OCI-LY1 (cell line): ENCODE measurements at regions not wholly inside any gene's neighbourhood (a gene's known extent, or its start where the extent isn't known, plus 50 kb on each side); places are given as distances from the start of the nearest gene placed in this dataset.
A peak's percentile ranks its signal among the peaks of the same experiment; 100 is the strongest.

Experiments used
- H2AFZ ChIP-seq: fragments of 200-600 bp; sonication (generic), shearing (Covaris generic); 2 replicates; pipeline ENCODE4 v1.6.0; 2014; ENCODE audit warnings: antibody characterized with exemption, mild to moderate bottlenecking, low read length
- H3F3A ChIP-seq: fragments of 200-600 bp; sonication (generic), shearing (Covaris generic); 2 replicates; pipeline ENCODE4 v1.6.0; 2014; ENCODE audit warnings: mild to moderate bottlenecking, antibody characterized with exemption, low read length, moderate library complexity; ENCODE audit not compliant: insufficient read depth
- H3K27ac ChIP-seq: fragments of 200-600 bp; sonication (generic); 2 replicates; pipeline ENCODE4 v1.5.1; 2014; ENCODE audit warnings: low read length, mixed run types, mild to moderate bottlenecking, low read depth; ENCODE audit not compliant: poor library complexity, severe bottlenecking
- H3K27me3 ChIP-seq: fragments of 200-600 bp; sonication (generic); 2 replicates; pipeline ENCODE4 v1.6.0; 2014; ENCODE audit warnings: antibody characterized with exemption, mild to moderate bottlenecking, low read length, moderate library complexity; ENCODE audit not compliant: insufficient read depth
- H3K36me3 ChIP-seq: fragments of 200-600 bp; sonication (generic); 2 replicates; pipeline ENCODE4 v1.6.1; 2014; ENCODE audit warnings: mild to moderate bottlenecking, antibody characterized with exemption, low read length, moderate library complexity, mixed read lengths; ENCODE audit not compliant: insufficient read depth
- H3K4me1 ChIP-seq: fragments of 200-600 bp; sonication (generic); 2 replicates; pipeline ENCODE4 v1.5.1; 2014; ENCODE audit warnings: mild to moderate bottlenecking, low read length, moderate library complexity; ENCODE audit not compliant: insufficient read depth, severe bottlenecking
- H3K4me2 ChIP-seq: fragments of 200-600 bp; sonication (generic), shearing (Covaris generic); 2 replicates; pipeline ENCODE4 v1.6.1; 2014; ENCODE audit warnings: low read length
- H3K4me3 ChIP-seq: fragments of 200-600 bp; sonication (generic); 2 replicates; pipeline ENCODE4 v1.5.1; 2014; ENCODE audit warnings: low read length, low read depth, mild to moderate bottlenecking, mixed read lengths; ENCODE audit not compliant: poor library complexity, severe bottlenecking
- H3K79me2 ChIP-seq: fragments of 200-600 bp; shearing (Covaris generic); 2 replicates; pipeline ENCODE4 v1.6.1; 2016; ENCODE audit warnings: mixed run types, low read length, mixed read lengths; ENCODE audit not compliant: insufficient read depth
- H3K9ac ChIP-seq: fragments of 200-600 bp; sonication (generic), shearing (Covaris generic); 2 replicates; pipeline ENCODE4 v1.6.1; 2014; ENCODE audit warnings: mild to moderate bottlenecking, low read length, mixed read lengths
- H3K9me2 ChIP-seq: fragments of 200-600 bp; sonication (generic), shearing (Covaris generic); 2 replicates; pipeline ENCODE4 v1.6.1; 2014; ENCODE audit warnings: low read depth, mild to moderate bottlenecking, low read length, mixed read lengths
- H3K9me3 ChIP-seq: fragments of 200-600 bp; shearing (Covaris generic); 2 replicates; pipeline ENCODE4 v1.6.1; 2014; ENCODE audit warnings: low read length, mixed read lengths
- H4K20me1 ChIP-seq: fragments of 200-600 bp; sonication (generic), shearing (Covaris generic); 2 replicates; pipeline ENCODE4 v1.6.0; 2016; ENCODE audit warnings: mild to moderate bottlenecking, low read length; ENCODE audit not compliant: insufficient read depth
- CTCF ChIP-seq: fragments of 200-600 bp; sonication (generic), shearing (Covaris generic); IDR thresholded peaks from 2 replicates; pipeline ENCODE4 v1.5.1; 2017; ENCODE audit warnings: mild to moderate bottlenecking, antibody characterized with exemption, low read length, moderate library complexity, mixed read lengths
- EZH2 ChIP-seq: fragments of 200-600 bp; sonication (generic), shearing (Covaris generic); IDR thresholded peaks from 2 replicates; pipeline ENCODE4 v1.8.0; 2017; ENCODE audit warnings: borderline replicate concordance, mixed run types, mild to moderate bottlenecking, antibody characterized with exemption, low read length, moderate library complexity, mixed read lengths

- no peaks in the 10 kb centered on the region for H3K9me3 ChIP-seq
- no peaks in the 10 kb centered on the region for H3F3A ChIP-seq
- H3K4me2 ChIP-seq = no peak overlapping the region
- no peaks in the 10 kb centered on the region for H3K4me1 ChIP-seq
- H3K27ac ChIP-seq = no peak overlapping the region
- no peak overlapping the region for H3K4me3 ChIP-seq
- no peaks in the 10 kb centered on the region for H4K20me1 ChIP-seq
- no peak for TF ChIP-seq EZH2
- TF ChIP-seq CTCF = peak; percentile 80
- no peaks in the 10 kb centered on the region for H3K79me2 ChIP-seq
- no peaks in the 10 kb centered on the region for H3K36me3 ChIP-seq
- no peaks in the 10 kb centered on the region; the same call in 1 of the 2 replicates for H3K27me3 ChIP-seq
- no peaks in the 10 kb centered on the region for H3K9me2 ChIP-seq
- no peak overlapping the region for H3K9ac ChIP-seq
- H2AFZ ChIP-seq = no peak overlapping the region
Observed at GRCh38 chr12:118714051-118714460, 267.3 kb upstream of the SRRM4 start.

GRCh38 chr12:118714500-118714899 lies 266.8 kb upstream of the SRRM4 start:
- Histone ChIP-seq H3K4me1 (no peaks in the 10 kb centered on the region), H3K27me3 (no peaks in the 10 kb centered on the region; the same call in 1 of the 2 replicates), H3F3A (no peaks in the 10 kb centered on the region), H3K79me2 (no peaks in the 10 kb centered on the region), H4K20me1 (no peaks in the 10 kb centered on the region), H3K36me3 (no peaks in the 10 kb centered on the region), H3K9ac (no peak overlapping the region), H3K27ac (no peak overlapping the region), H3K4me2 (no peak overlapping the region), H3K4me3 (no peak overlapping the region), H2AFZ (no peak overlapping the region), H3K9me2 (no peaks in the 10 kb centered on the region), H3K9me3 (no peaks in the 10 kb centered on the region)
- no peak for TF ChIP-seq EZH2
- no peak for TF ChIP-seq CTCF

GRCh38 chr12:118715647-118716046 lies 265.7 kb upstream of the SRRM4 start:
- Histone ChIP-seq H3K4me3 (no peak overlapping the region), H4K20me1 (no peaks in the 10 kb centered on the region), H3K4me1 (no peaks in the 10 kb centered on the region), H3K27me3 (no peaks in the 10 kb centered on the region; the same call in 1 of the 2 replicates), H3K9me2 (no peaks in the 10 kb centered on the region), H3F3A (no peaks in the 10 kb centered on the region), H3K36me3 (no peaks in the 10 kb centered on the region), H2AFZ (no peak overlapping the region), H3K27ac (no peak overlapping the region), H3K9me3 (no peaks in the 10 kb centered on the region), H3K4me2 (no peak overlapping the region), H3K79me2 (no peaks in the 10 kb centered on the region), H3K9ac (no peak overlapping the region)
- no peak for TF ChIP-seq CTCF
- TF ChIP-seq EZH2 = no peak
